ENCODE measurements at regions not wholly inside any gene's neighbourhood (a gene's known extent, or its start where the extent isn't known, plus 50 kb on each side); places are given as distances from the start of the nearest gene placed in this dataset.
A peak's percentile ranks its signal among the peaks of the same experiment; 100 is the strongest.

GRCh38 chr6:8888468-8888867 lies 453.1 kb upstream of the SLC35B3 start:
- Histone ChIP-seq H3K27me3 (replicated peaks; ENCODE audit: insufficient read depth, low read depth, low read length, poor library complexity) (no peaks in the 10 kb centered on the region), H3K4me1 (ENCODE audit: insufficient read depth, low read length, poor library complexity, severe bottlenecking) (no peaks in the 10 kb centered on the region), H3K9me3 (ENCODE audit: low read depth, low read length, poor library complexity, severe bottlenecking) (no peaks in the 10 kb centered on the region), H3K4me3 (ENCODE audit: low read depth, low read length, poor library complexity, severe bottlenecking) (no peak overlapping the region), H3K36me3 (ENCODE audit: insufficient read depth, low read length, poor library complexity, severe bottlenecking) (no peaks in the 10 kb centered on the region), H3K27ac (ENCODE audit: low read depth, low read length, poor library complexity, severe bottlenecking) (no peak overlapping the region)
- ChIA-PET CTCF (no interaction called here), POLR2A (ENCODE audit: low non-redundant PET) (no interaction called here)
- peak; percentile 52 for DNase-seq (ENCODE audit: low spot score)
- TF ChIP-seq CTCF (conservative IDR thresholded peaks at IDR 0.05; ENCODE audit: low read depth, low read length) (peak; percentile 65), EZH2 (IDR thresholded peaks at IDR 0.05; ENCODE audit: borderline replicate concordance, low read depth, low read length, poor library complexity, severe bottlenecking) (no peak)
- intact Hi-C loops (cut with micrococcal nuclease; ENCODE audit: unreplicated experiment) = loop anchor here (1.0 to 2.0 kb wide), 2 partner anchors 180 to 350 kb away; no protein-coding TSS in a partner anchor
- no TSS peak for BruUV-seq (replicated peaks)

GRCh38 chr6:8881663-8882062 lies 446.3 kb upstream of the SLC35B3 start:
- no TSS peak for BruUV-seq (replicated peaks)
- Histone ChIP-seq H3K36me3 (ENCODE audit: insufficient read depth, low read length, poor library complexity, severe bottlenecking) (no peaks in the 10 kb centered on the region), H3K4me1 (ENCODE audit: insufficient read depth, low read length, poor library complexity, severe bottlenecking) (no peaks in the 10 kb centered on the region), H3K4me3 (ENCODE audit: low read depth, low read length, poor library complexity, severe bottlenecking) (no peak overlapping the region), H3K9me3 (ENCODE audit: low read depth, low read length, poor library complexity, severe bottlenecking) (no peaks in the 10 kb centered on the region), H3K27me3 (replicated peaks; ENCODE audit: insufficient read depth, low read depth, low read length, poor library complexity) (no peaks in the 10 kb centered on the region), H3K27ac (ENCODE audit: low read depth, low read length, poor library complexity, severe bottlenecking) (no peak overlapping the region)
- TF ChIP-seq CTCF (conservative IDR thresholded peaks at IDR 0.05; ENCODE audit: low read depth, low read length) (no peak), EZH2 (IDR thresholded peaks at IDR 0.05; ENCODE audit: borderline replicate concordance, low read depth, low read length, poor library complexity, severe bottlenecking) (no peak)
- intact Hi-C loops (cut with micrococcal nuclease; ENCODE audit: unreplicated experiment) = no loop called here
- no peak for DNase-seq (ENCODE audit: low spot score)
- POLR2A ChIA-PET (ENCODE audit: low non-redundant PET) = interaction anchor here (0.5 kb wide), 1 partner anchor 137 kb away, joined by 4 read pairs; no protein-coding TSS in a partner anchor
- CTCF ChIA-PET = no interaction called here

GRCh38 chr6:8879334-8879733 lies 444.0 kb upstream of the SLC35B3 start:
- intact Hi-C loops (cut with micrococcal nuclease; ENCODE audit: unreplicated experiment) = no loop called here
- BruUV-seq (replicated peaks) = no TSS peak

More at GRCh38 chr6:8879334-8879733, 444.0 kb upstream of the SLC35B3 start:
- H3K9me3 ChIP-seq (ENCODE audit: low read depth, low read length, poor library complexity, severe bottlenecking) = no peaks in the 10 kb centered on the region
- no peak overlapping the region for H3K27ac ChIP-seq (ENCODE audit: low read depth, low read length, poor library complexity, severe bottlenecking)
- H3K27me3 ChIP-seq (replicated peaks; ENCODE audit: insufficient read depth, low read depth, low read length, poor library complexity) = no peaks in the 10 kb centered on the region
- no peak overlapping the region for H3K4me3 ChIP-seq (ENCODE audit: low read depth, low read length, poor library complexity, severe bottlenecking)
- TF ChIP-seq CTCF (conservative IDR thresholded peaks at IDR 0.05; ENCODE audit: low read depth, low read length) = no peak
- TF ChIP-seq EZH2 (IDR thresholded peaks at IDR 0.05; ENCODE audit: borderline replicate concordance, low read depth, low read length, poor library complexity, severe bottlenecking) = no peak
- peak; percentile 18 for DNase-seq (ENCODE audit: low spot score)
- CTCF ChIA-PET = no interaction called here
- POLR2A ChIA-PET (ENCODE audit: low non-redundant PET) = no interaction called here
- no peaks in the 10 kb centered on the region for H3K36me3 ChIP-seq (ENCODE audit: insufficient read depth, low read length, poor library complexity, severe bottlenecking)
- H3K4me1 ChIP-seq (ENCODE audit: insufficient read depth, low read length, poor library complexity, severe bottlenecking) = no peaks in the 10 kb centered on the region

Measured in A673 (cell line).